WTC11 (cell line): ENCODE measurements at regions not wholly inside any gene's neighbourhood (a gene's known extent, or its start where the extent isn't known, plus 50 kb on each side); places are given as distances from the start of the nearest gene placed in this dataset.

Experiments
- ATAC-seq: fragments of 200-7000 bp; cut with Tn5 transposase; 2 replicates; pipeline ENCODE4 v1.10.0; 2021; ENCODE audit warnings: mild to moderate bottlenecking, moderate library complexity
- CTCF ChIA-PET: fragments of 300-600 bp; sonication (Branson Sonifier 250); formaldehyde crosslinking; loops from one replicate; lab custom pipeline; 2021; ENCODE audit warnings: antibody characterized with exemption; lab: Charles Lee
- POLR2A ChIA-PET: fragments of 350-600 bp; sonication (Branson Sonifier 250); formaldehyde crosslinking; loops from one replicate; lab custom pipeline; 2021; ENCODE audit warnings: antibody characterized with exemption; lab: Charles Lee
- DNase-seq: peaks from one replicate; pipeline ENCODE4 v3.0.0; 2021; ENCODE audit warnings: low spot score
- H3K27ac Mint-ChIP-seq: 2 replicates; pipeline ENCODE4 v1.8.0; 2021; ENCODE audit warnings: mixed read lengths
- H3K27me3 Mint-ChIP-seq: 2 replicates; pipeline ENCODE4 v1.8.0; 2021; ENCODE audit warnings: low read depth, mild to moderate bottlenecking, moderate library complexity, mixed read lengths
- H3K36me3 Mint-ChIP-seq: 2 replicates; pipeline ENCODE4 v1.8.0; 2021; ENCODE audit warnings: mixed read lengths
- H3K4me1 Mint-ChIP-seq: 2 replicates; pipeline ENCODE4 v1.8.0; 2022; ENCODE audit warnings: mixed read lengths
- H3K4me3 Mint-ChIP-seq: 2 replicates; pipeline ENCODE4 v1.8.0; 2021; ENCODE audit warnings: mild to moderate bottlenecking, moderate library complexity, mixed read lengths
- H3K9me3 Mint-ChIP-seq: 2 replicates; pipeline ENCODE4 v1.8.0; 2021; ENCODE audit warnings: mixed read lengths
- ATF1 ChIP-seq: sonication (generic); formaldehyde crosslinking; IDR thresholded peaks from 2 replicates; pipeline ENCODE4 v1.8.1; 2023; ENCODE audit warnings: mild to moderate bottlenecking, moderate library complexity, missing genetic modification reagents
- CTCF ChIP-seq: fragments of 200-600 bp; IDR thresholded peaks from 2 replicates; pipeline ENCODE4 v1.8.0; 2022; ENCODE audit warnings: antibody characterized with exemption
- ELF4 ChIP-seq: sonication (generic); formaldehyde crosslinking; IDR thresholded peaks from 2 replicates; pipeline ENCODE4 v1.8.1; 2022; ENCODE audit warnings: low read depth, mild to moderate bottlenecking, moderate library complexity, missing genetic modification reagents
- FOXJ3 ChIP-seq: sonication (generic); formaldehyde crosslinking; IDR thresholded peaks from 2 replicates; pipeline ENCODE4 v1.9.0; 2021; ENCODE audit warnings: missing genetic modification reagents, mild to moderate bottlenecking, borderline replicate concordance
- HMGA2 ChIP-seq: fragments of 250-450 bp; sonication (Bioruptor Pico); IDR thresholded peaks from 2 replicates; pipeline ENCODE4 v1.4.0; 2021; ENCODE audit warnings: mild to moderate bottlenecking, moderate library complexity
- IRF1 ChIP-seq: sonication (generic); formaldehyde crosslinking; IDR thresholded peaks from 2 replicates; pipeline ENCODE4 v1.8.0; 2023; ENCODE audit warnings: missing genetic modification reagents
- NFATC4 ChIP-seq: fragments of 250-450 bp; sonication (Bioruptor Pico); IDR thresholded peaks from 2 replicates; pipeline ENCODE4 v1.9.0; 2021; ENCODE audit warnings: mild to moderate bottlenecking
- SMAD3 ChIP-seq: sonication (generic); formaldehyde crosslinking; IDR thresholded peaks from 2 replicates; pipeline ENCODE4 v1.8.0; 2022; ENCODE audit warnings: missing genetic modification reagents, mild to moderate bottlenecking, borderline replicate concordance
- SMAD4 ChIP-seq: sonication (generic); formaldehyde crosslinking; IDR thresholded peaks from 2 replicates; pipeline ENCODE4 v1.8.0; 2022; ENCODE audit warnings: mild to moderate bottlenecking, missing genetic modification reagents
- SP1 ChIP-seq: sonication (generic); formaldehyde crosslinking; conservative IDR thresholded peaks from 2 replicates; pipeline ENCODE4 v1.8.1; 2022; ENCODE audit warnings: missing genetic modification reagents
- TEAD1 ChIP-seq: sonication (generic); formaldehyde crosslinking; IDR thresholded peaks from 2 replicates; pipeline ENCODE4 v1.8.0; 2022; ENCODE audit warnings: mild to moderate bottlenecking, missing genetic modification reagents
- TEAD4 ChIP-seq: sonication (generic); formaldehyde crosslinking; IDR thresholded peaks from 2 replicates; pipeline ENCODE4 v1.8.0; 2022; ENCODE audit warnings: mild to moderate bottlenecking, missing genetic modification reagents
- USF2 ChIP-seq: sonication (generic); formaldehyde crosslinking; IDR thresholded peaks from 2 replicates; pipeline ENCODE4 v1.8.1; 2023; ENCODE audit warnings: mild to moderate bottlenecking, missing genetic modification reagents, moderate library complexity
- ZNF425 ChIP-seq: fragments of 250-450 bp; sonication (Bioruptor Pico); conservative IDR thresholded peaks from 2 replicates; pipeline ENCODE4 v1.9.0; 2021; ENCODE audit warnings: mild to moderate bottlenecking
- ZSCAN18 ChIP-seq: fragments of 250-450 bp; sonication (Bioruptor Pico); IDR thresholded peaks from 2 replicates; pipeline ENCODE4 v2.1.2; 2022; ENCODE audit warnings: mild to moderate bottlenecking, moderate library complexity
- TF ChIP-seq, protein P1 (sequence below): sonication (generic); formaldehyde crosslinking; IDR thresholded peaks from 2 replicates; pipeline ENCODE4 v1.8.0; 2023; ENCODE audit warnings: missing genetic modification reagents, mild to moderate bottlenecking, borderline replicate concordance
- TF ChIP-seq, protein P2 (sequence below): sonication (generic); formaldehyde crosslinking; IDR thresholded peaks from 2 replicates; pipeline ENCODE4 v1.8.0; 2023; ENCODE audit warnings: mild to moderate bottlenecking, missing genetic modification reagents
- TF ChIP-seq, protein P3 (sequence below): sonication (generic); formaldehyde crosslinking; IDR thresholded peaks from 2 replicates; pipeline ENCODE4 v1.8.1; 2023; ENCODE audit warnings: mild to moderate bottlenecking, missing genetic modification reagents

- TF ChIP-seq SMAD3 (CRISPR knock-in tag) = no peak
- no peak for TF ChIP-seq FOXJ3 (CRISPR knock-in tag)
- TF ChIP-seq SP1 = no peak
- no peak for TF ChIP-seq NFATC4
- no peak for TF ChIP-seq ZNF425 (CRISPR knock-in tag)
- TF ChIP-seq USF2 = no peak
- TF ChIP-seq TEAD4 (CRISPR knock-in tag) = no peak
These were observed 60.2 kb upstream of the NANOGP8 start (continued) for GRCh38 chr15:35145336-35145735.

GRCh38 chr15:35142578-35142977 lies 57.5 kb upstream of the NANOGP8 start:
- DNase-seq = no peak
- TF ChIP-seq, protein P1, sequence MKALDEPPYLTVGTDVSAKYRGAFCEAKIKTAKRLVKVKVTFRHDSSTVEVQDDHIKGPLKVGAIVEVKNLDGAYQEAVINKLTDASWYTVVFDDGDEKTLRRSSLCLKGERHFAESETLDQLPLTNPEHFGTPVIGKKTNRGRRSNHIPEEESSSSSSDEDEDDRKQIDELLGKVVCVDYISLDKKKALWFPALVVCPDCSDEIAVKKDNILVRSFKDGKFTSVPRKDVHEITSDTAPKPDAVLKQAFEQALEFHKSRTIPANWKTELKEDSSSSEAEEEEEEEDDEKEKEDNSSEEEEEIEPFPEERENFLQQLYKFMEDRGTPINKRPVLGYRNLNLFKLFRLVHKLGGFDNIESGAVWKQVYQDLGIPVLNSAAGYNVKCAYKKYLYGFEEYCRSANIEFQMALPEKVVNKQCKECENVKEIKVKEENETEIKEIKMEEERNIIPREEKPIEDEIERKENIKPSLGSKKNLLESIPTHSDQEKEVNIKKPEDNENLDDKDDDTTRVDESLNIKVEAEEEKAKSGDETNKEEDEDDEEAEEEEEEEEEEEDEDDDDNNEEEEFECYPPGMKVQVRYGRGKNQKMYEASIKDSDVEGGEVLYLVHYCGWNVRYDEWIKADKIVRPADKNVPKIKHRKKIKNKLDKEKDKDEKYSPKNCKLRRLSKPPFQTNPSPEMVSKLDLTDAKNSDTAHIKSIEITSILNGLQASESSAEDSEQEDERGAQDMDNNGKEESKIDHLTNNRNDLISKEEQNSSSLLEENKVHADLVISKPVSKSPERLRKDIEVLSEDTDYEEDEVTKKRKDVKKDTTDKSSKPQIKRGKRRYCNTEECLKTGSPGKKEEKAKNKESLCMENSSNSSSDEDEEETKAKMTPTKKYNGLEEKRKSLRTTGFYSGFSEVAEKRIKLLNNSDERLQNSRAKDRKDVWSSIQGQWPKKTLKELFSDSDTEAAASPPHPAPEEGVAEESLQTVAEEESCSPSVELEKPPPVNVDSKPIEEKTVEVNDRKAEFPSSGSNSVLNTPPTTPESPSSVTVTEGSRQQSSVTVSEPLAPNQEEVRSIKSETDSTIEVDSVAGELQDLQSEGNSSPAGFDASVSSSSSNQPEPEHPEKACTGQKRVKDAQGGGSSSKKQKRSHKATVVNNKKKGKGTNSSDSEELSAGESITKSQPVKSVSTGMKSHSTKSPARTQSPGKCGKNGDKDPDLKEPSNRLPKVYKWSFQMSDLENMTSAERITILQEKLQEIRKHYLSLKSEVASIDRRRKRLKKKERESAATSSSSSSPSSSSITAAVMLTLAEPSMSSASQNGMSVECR (CRISPR knock-in tag) = no peak
- no peak for TF ChIP-seq ELF4 (CRISPR knock-in tag)
- no peak for TF ChIP-seq ZSCAN18 (CRISPR knock-in tag)
- no peak for TF ChIP-seq SMAD4 (CRISPR knock-in tag)
- TF ChIP-seq FOXJ3 (CRISPR knock-in tag) = no peak
- TF ChIP-seq IRF1 (CRISPR knock-in tag) = no peak
- TF ChIP-seq TEAD1 (CRISPR knock-in tag) = no peak
- TF ChIP-seq ATF1 (CRISPR knock-in tag) = no peak
- TF ChIP-seq HMGA2 = no peak
- TF ChIP-seq, protein P2, sequence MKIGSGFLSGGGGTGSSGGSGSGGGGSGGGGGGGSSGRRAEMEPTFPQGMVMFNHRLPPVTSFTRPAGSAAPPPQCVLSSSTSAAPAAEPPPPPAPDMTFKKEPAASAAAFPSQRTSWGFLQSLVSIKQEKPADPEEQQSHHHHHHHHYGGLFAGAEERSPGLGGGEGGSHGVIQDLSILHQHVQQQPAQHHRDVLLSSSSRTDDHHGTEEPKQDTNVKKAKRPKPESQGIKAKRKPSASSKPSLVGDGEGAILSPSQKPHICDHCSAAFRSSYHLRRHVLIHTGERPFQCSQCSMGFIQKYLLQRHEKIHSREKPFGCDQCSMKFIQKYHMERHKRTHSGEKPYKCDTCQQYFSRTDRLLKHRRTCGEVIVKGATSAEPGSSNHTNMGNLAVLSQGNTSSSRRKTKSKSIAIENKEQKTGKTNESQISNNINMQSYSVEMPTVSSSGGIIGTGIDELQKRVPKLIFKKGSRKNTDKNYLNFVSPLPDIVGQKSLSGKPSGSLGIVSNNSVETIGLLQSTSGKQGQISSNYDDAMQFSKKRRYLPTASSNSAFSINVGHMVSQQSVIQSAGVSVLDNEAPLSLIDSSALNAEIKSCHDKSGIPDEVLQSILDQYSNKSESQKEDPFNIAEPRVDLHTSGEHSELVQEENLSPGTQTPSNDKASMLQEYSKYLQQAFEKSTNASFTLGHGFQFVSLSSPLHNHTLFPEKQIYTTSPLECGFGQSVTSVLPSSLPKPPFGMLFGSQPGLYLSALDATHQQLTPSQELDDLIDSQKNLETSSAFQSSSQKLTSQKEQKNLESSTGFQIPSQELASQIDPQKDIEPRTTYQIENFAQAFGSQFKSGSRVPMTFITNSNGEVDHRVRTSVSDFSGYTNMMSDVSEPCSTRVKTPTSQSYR (CRISPR knock-in tag) = no peak
- TF ChIP-seq, protein P3, sequence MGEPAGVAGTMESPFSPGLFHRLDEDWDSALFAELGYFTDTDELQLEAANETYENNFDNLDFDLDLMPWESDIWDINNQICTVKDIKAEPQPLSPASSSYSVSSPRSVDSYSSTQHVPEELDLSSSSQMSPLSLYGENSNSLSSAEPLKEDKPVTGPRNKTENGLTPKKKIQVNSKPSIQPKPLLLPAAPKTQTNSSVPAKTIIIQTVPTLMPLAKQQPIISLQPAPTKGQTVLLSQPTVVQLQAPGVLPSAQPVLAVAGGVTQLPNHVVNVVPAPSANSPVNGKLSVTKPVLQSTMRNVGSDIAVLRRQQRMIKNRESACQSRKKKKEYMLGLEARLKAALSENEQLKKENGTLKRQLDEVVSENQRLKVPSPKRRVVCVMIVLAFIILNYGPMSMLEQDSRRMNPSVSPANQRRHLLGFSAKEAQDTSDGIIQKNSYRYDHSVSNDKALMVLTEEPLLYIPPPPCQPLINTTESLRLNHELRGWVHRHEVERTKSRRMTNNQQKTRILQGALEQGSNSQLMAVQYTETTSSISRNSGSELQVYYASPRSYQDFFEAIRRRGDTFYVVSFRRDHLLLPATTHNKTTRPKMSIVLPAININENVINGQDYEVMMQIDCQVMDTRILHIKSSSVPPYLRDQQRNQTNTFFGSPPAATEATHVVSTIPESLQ (CRISPR knock-in tag) = no peak
- TF ChIP-seq CTCF = no peak

More at GRCh38 chr15:35142578-35142977, 57.5 kb upstream of the NANOGP8 start:
- CTCF ChIA-PET = interaction anchor here (1.0 kb wide), 1 partner anchor 84 kb away, joined by 3 read pairs; no protein-coding TSS in a partner anchor
- Mint-ChIP-seq H3K27ac (no peak overlapping the region), H3K36me3 (peaks cover 2% of the 10 kb centered on the region; the same call in 1 of the 2 replicates), H3K4me1 (peaks cover 9% of the 10 kb centered on the region; the same call in 1 of the 2 replicates), H3K27me3 (no peaks in the 10 kb centered on the region), H3K9me3 (peaks cover 6% of the 10 kb centered on the region), H3K4me3 (no peak overlapping the region)
- no peak for ATAC-seq
- POLR2A ChIA-PET = interaction anchor here (0.6 kb wide), 1 partner anchor 118 kb away, joined by 8 read pairs; no protein-coding TSS in a partner anchor
